NCI-H526 treated with DMSO at 0.1 percent for 48 hours (cell line): ENCODE measurements at regions not wholly inside any gene's neighbourhood (a gene's known extent, or its start where the extent isn't known, plus 50 kb on each side); places are given as distances from the start of the nearest gene placed in this dataset.

Experiments used
- DNase-seq: peaks from one replicate; lab custom pipeline; 2025; lab: John Stamatoyannopoulos, UW

- no peak for DNase-seq
Observed at GRCh38 chr10:9762966-9763656, 1254.6 kb upstream of the CELF2 start.

GRCh38 chr10:9766762-9767161 lies 1250.9 kb upstream of the CELF2 start:
- DNase-seq, result no peak

GRCh38 chr10:9781666-9782065 lies 1236.0 kb upstream of the CELF2 start:
- no peak for DNase-seq

- no peak for DNase-seq
Observed at GRCh38 chr10:9786101-9786500, 1231.6 kb upstream of the CELF2 start.

- no peak for DNase-seq
Observed at GRCh38 chr10:9786576-9786975, 1231.1 kb upstream of the CELF2 start.

- DNase-seq, result no peak
Observed at GRCh38 chr10:9789996-9790395, 1227.7 kb upstream of the CELF2 start.

GRCh38 chr10:9792181-9792580 lies 1225.5 kb upstream of the CELF2 start:
- DNase-seq, result no peak

GRCh38 chr10:9796564-9796963 lies 1221.1 kb upstream of the CELF2 start:
- DNase-seq, result no peak

GRCh38 chr10:9800011-9800410 lies 1217.7 kb upstream of the CELF2 start:
- DNase-seq, result no peak

- no peak for DNase-seq
Observed at GRCh38 chr10:9800571-9800970, 1217.1 kb upstream of the CELF2 start.

- DNase-seq, result no peak
Observed at GRCh38 chr10:9807846-9808245, 1209.8 kb upstream of the CELF2 start.

- no peak for DNase-seq
Observed at GRCh38 chr10:9811601-9812000, 1206.1 kb upstream of the CELF2 start.

GRCh38 chr10:9814285-9814864 lies 1203.3 kb upstream of the CELF2 start:
- no peak for DNase-seq

- DNase-seq, result no peak
Observed at GRCh38 chr10:9819756-9820494, 1197.7 kb upstream of the CELF2 start.

GRCh38 chr10:9823268-9823930 lies 1194.3 kb upstream of the CELF2 start:
- no peak for DNase-seq

- DNase-seq, result peak; percentile 34
Observed at GRCh38 chr10:9824631-9825071, 1193.0 kb upstream of the CELF2 start.

GRCh38 chr10:9825491-9826018 lies 1192.1 kb upstream of the CELF2 start:
- DNase-seq, result no peak

GRCh38 chr10:9828110-9828509 lies 1189.6 kb upstream of the CELF2 start:
- no peak for DNase-seq

- DNase-seq, result no peak
Observed at GRCh38 chr10:9833942-9834341, 1183.7 kb upstream of the CELF2 start.

- no peak for DNase-seq
Observed at GRCh38 chr10:9834434-9834833, 1183.2 kb upstream of the CELF2 start.

- no peak for DNase-seq
Observed at GRCh38 chr10:9845075-9845474, 1172.6 kb upstream of the CELF2 start.

GRCh38 chr10:9848278-9848677 lies 1169.4 kb upstream of the CELF2 start:
- DNase-seq, result no peak
